NT2/D1 (cell line): ENCODE measurements at regions not wholly inside any gene's neighbourhood (a gene's known extent, or its start where the extent isn't known, plus 50 kb on each side); places are given as distances from the start of the nearest gene placed in this dataset.

Source experiments
- SUZ12 ChIP-seq: IDR thresholded peaks from 2 replicates; pipeline ENCODE4 v1.6.1; 2011; ENCODE audit not compliant: insufficient read length, insufficient read depth; ENCODE audit errors: extremely low read depth
- YY1 ChIP-seq: IDR thresholded peaks from 2 replicates; pipeline ENCODE4 v1.6.1; 2011; ENCODE audit not compliant: insufficient read length, insufficient read depth
- ZNF274 ChIP-seq: IDR thresholded peaks from 2 replicates; pipeline ENCODE4 v1.6.1; 2011; ENCODE audit warnings: mild to moderate bottlenecking, low read depth, low read length

GRCh38 chr7:16991551-16991950 lies 109.8 kb upstream of the AGR3 start:
- TF ChIP-seq ZNF274 (no peak), YY1 (no peak), SUZ12 (no peak)
